ENCODE measurements at regions not wholly inside any gene's neighbourhood (a gene's known extent, or its start where the extent isn't known, plus 50 kb on each side); places are given as distances from the start of the nearest gene placed in this dataset.

GRCh38 chr15:39344662-39345141 is 236.2 kb upstream of the THBS1 start:
- no peak for TF ChIP-seq EZH2phosphoT487 (IDR thresholded peaks at IDR 0.05; ENCODE audit: low read depth)
- TF ChIP-seq, protein P1, sequence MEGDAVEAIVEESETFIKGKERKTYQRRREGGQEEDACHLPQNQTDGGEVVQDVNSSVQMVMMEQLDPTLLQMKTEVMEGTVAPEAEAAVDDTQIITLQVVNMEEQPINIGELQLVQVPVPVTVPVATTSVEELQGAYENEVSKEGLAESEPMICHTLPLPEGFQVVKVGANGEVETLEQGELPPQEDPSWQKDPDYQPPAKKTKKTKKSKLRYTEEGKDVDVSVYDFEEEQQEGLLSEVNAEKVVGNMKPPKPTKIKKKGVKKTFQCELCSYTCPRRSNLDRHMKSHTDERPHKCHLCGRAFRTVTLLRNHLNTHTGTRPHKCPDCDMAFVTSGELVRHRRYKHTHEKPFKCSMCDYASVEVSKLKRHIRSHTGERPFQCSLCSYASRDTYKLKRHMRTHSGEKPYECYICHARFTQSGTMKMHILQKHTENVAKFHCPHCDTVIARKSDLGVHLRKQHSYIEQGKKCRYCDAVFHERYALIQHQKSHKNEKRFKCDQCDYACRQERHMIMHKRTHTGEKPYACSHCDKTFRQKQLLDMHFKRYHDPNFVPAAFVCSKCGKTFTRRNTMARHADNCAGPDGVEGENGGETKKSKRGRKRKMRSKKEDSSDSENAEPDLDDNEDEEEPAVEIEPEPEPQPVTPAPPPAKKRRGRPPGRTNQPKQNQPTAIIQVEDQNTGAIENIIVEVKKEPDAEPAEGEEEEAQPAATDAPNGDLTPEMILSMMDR (IDR thresholded peaks at IDR 0.05; ENCODE audit: low read depth, low read length) = no peak
- Histone ChIP-seq H3K36me3 (replicated peaks; ENCODE audit: low read depth, low read length) (no peaks in the 10 kb centered on the region), H3K9me3 (ENCODE audit: insufficient read depth, low read length) (peaks cover 5% of the 10 kb centered on the region; the same call in 1 of the 2 replicates), H3K27me3 (ENCODE audit: low read depth, low read length) (no peaks in the 10 kb centered on the region), H4K20me1 (ENCODE audit: insufficient read depth, low read length) (no peaks in the 10 kb centered on the region), H3K9ac (ENCODE audit: low read length) (no peak overlapping the region), H2AFZ (ENCODE audit: low read depth, low read length) (no peak overlapping the region), H3K79me2 (ENCODE audit: low read length) (no peaks in the 10 kb centered on the region), H3K4me1 (ENCODE audit: low read length) (no peaks in the 10 kb centered on the region), H3K4me2 (ENCODE audit: low read length) (no peak overlapping the region), H3K4me3 (ENCODE audit: low read length) (no peak overlapping the region), H3K27ac (ENCODE audit: low read length) (no peak overlapping the region)

GRCh38 chr15:39345176-39345575 is 235.7 kb upstream of the THBS1 start:
- Histone ChIP-seq H3K4me3 (ENCODE audit: low read length) (no peak overlapping the region), H3K79me2 (ENCODE audit: low read length) (no peaks in the 10 kb centered on the region), H3K27me3 (ENCODE audit: low read depth, low read length) (no peaks in the 10 kb centered on the region), H3K36me3 (replicated peaks; ENCODE audit: low read depth, low read length) (no peaks in the 10 kb centered on the region), H3K4me1 (ENCODE audit: low read length) (no peaks in the 10 kb centered on the region), H3K4me2 (ENCODE audit: low read length) (no peak overlapping the region), H3K9ac (ENCODE audit: low read length) (no peak overlapping the region), H3K27ac (ENCODE audit: low read length) (no peak overlapping the region), H4K20me1 (ENCODE audit: insufficient read depth, low read length) (no peaks in the 10 kb centered on the region), H3K9me3 (ENCODE audit: insufficient read depth, low read length) (peaks cover 5% of the 10 kb centered on the region; the same call in 1 of the 2 replicates), H2AFZ (ENCODE audit: low read depth, low read length) (no peak overlapping the region)
- TF ChIP-seq EZH2phosphoT487 (IDR thresholded peaks at IDR 0.05; ENCODE audit: low read depth) = no peak
- TF ChIP-seq, protein P1 (IDR thresholded peaks at IDR 0.05; ENCODE audit: low read depth, low read length) = no peak

GRCh38 chr15:39347453-39347852 is 233.4 kb upstream of the THBS1 start:
- H4K20me1 ChIP-seq (ENCODE audit: insufficient read depth, low read length) = no peaks in the 10 kb centered on the region
- TF ChIP-seq, protein P1 (IDR thresholded peaks at IDR 0.05; ENCODE audit: low read depth, low read length) = no peak
- TF ChIP-seq EZH2phosphoT487 (IDR thresholded peaks at IDR 0.05; ENCODE audit: low read depth) = no peak

DNA sequence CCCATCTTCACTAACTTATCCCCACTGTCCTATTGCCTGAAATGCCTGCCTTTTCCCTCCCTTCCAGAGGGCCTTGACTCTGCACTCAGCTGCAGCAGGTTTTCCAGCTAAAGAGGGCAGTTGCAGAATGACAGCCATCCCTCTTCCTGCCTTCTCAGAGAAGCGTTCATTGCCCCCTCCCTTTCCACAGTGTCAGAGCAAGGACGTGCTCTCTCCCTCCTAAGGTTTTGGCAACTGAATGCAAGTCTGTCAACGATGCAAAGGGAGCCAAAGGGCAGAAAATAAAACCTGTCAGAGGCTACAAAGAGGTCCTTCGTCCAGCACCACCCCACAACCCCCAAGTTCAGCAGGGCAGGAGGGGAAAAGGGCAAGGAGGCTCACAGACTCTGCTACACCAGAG is 230.1 kb upstream of the THBS1 start:
- no peak overlapping the region for H3K9ac ChIP-seq (ENCODE audit: low read length)
- TF ChIP-seq, protein P1 (IDR thresholded peaks at IDR 0.05; ENCODE audit: low read depth, low read length) = no peak
- no peak for TF ChIP-seq EZH2phosphoT487 (IDR thresholded peaks at IDR 0.05; ENCODE audit: low read depth)
- H3K4me1 ChIP-seq (ENCODE audit: low read length) = peaks cover 17% of the 10 kb centered on the region
- H3K4me2 ChIP-seq (ENCODE audit: low read length) = no peak overlapping the region
- peaks cover 2% of the 10 kb centered on the region for H3K36me3 ChIP-seq (replicated peaks; ENCODE audit: low read depth, low read length)
- H3K27ac ChIP-seq (ENCODE audit: low read length) = no peak overlapping the region
- peaks cover 1% of the 10 kb centered on the region; the same call in 1 of the 2 replicates for H3K9me3 ChIP-seq (ENCODE audit: insufficient read depth, low read length)
- no peak overlapping the region for H3K4me3 ChIP-seq (ENCODE audit: low read length)
- no peaks in the 10 kb centered on the region for H3K79me2 ChIP-seq (ENCODE audit: low read length)
- H4K20me1 ChIP-seq (ENCODE audit: insufficient read depth, low read length) = no peaks in the 10 kb centered on the region
- no peaks in the 10 kb centered on the region for H3K27me3 ChIP-seq (ENCODE audit: low read depth, low read length)
- no peak overlapping the region for H2AFZ ChIP-seq (ENCODE audit: low read depth, low read length)

More at GRCh38 chr15:39347453-39347852, 233.4 kb upstream of the THBS1 start:
- H3K4me2 ChIP-seq (ENCODE audit: low read length) = no peak overlapping the region
- H3K9ac ChIP-seq (ENCODE audit: low read length) = no peak overlapping the region
- H3K9me3 ChIP-seq (ENCODE audit: insufficient read depth, low read length) = peaks cover 5% of the 10 kb centered on the region; the same call in 1 of the 2 replicates
- H3K79me2 ChIP-seq (ENCODE audit: low read length) = no peaks in the 10 kb centered on the region
- no peak overlapping the region for H3K27ac ChIP-seq (ENCODE audit: low read length)
- H3K36me3 ChIP-seq (replicated peaks; ENCODE audit: low read depth, low read length) = no peaks in the 10 kb centered on the region
- H3K4me1 ChIP-seq (ENCODE audit: low read length) = no peaks in the 10 kb centered on the region
- no peak overlapping the region for H2AFZ ChIP-seq (ENCODE audit: low read depth, low read length)
- H3K27me3 ChIP-seq (ENCODE audit: low read depth, low read length) = no peaks in the 10 kb centered on the region
- no peak overlapping the region for H3K4me3 ChIP-seq (ENCODE audit: low read length)

All from OCI-LY3 (cell line).